ENCODE measurements at regions not wholly inside any gene's neighbourhood (a gene's known extent, or its start where the extent isn't known, plus 50 kb on each side); places are given as distances from the start of the nearest gene placed in this dataset.

DNA sequence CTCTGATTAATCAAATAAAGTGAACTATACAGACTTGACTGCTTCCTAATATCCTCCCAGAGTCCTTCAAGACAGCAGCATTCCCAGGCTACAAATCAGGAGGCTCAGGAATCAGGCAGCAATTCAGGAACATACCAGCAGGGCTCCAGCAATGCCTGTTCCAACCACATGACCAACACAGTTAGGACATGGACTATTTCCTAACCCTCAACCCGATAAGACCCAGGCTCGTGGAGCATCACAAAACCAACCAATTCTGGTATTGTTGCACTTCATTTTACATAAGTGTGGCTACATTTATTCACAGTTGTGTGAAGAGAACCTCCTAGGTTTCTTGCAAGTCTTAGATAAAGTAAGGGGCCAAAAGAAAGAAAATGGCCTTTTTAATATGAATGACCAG lies 546.2 kb upstream of the ADGRL2 start:
- TF ChIP-seq EZH2phosphoT487 (IDR thresholded peaks at IDR 0.05; ENCODE audit: insufficient read depth, low read depth) (no peak), EZH2 (IDR thresholded peaks at IDR 0.05; ENCODE audit: insufficient read depth, poor library complexity, severe bottlenecking) (no peak)

Data from GM23248 (cell line).